ENCODE measurements at regions not wholly inside any gene's neighbourhood (a gene's known extent, or its start where the extent isn't known, plus 50 kb on each side); places are given as distances from the start of the nearest gene placed in this dataset.

GRCh38 chr20:24331939-24332338 lies 137.5 kb upstream of the SYNDIG1 start:
- 8% methylated on average over 2 of the region's 4 CpGs for WGBS (ENCODE audit: insufficient coverage, low coverage, missing lambda C conversion rate)
- H3K27me3 ChIP-seq (ENCODE audit: control insufficient read depth in 2 of 2, insufficient read depth in 2 of 2, low read length in 2 of 2): no peaks in the 10 kb centered on the region
- H3K4me2 ChIP-seq (ENCODE audit: insufficient read depth, low read length): no peak overlapping the region
- ATAC-seq: no peak
- POLR2A ChIA-PET: no interaction called here
- in situ Hi-C loops (cut with MboI): no loop called here
- intact Hi-C loops (cut with micrococcal nuclease): no loop called here
- H2AFZ ChIP-seq (ENCODE audit: low read depth, low read length): no peak overlapping the region
- no peaks in the 10 kb centered on the region for H4K20me1 ChIP-seq (replicated peaks; ENCODE audit: control insufficient read depth, insufficient read depth, low read length)
- H3K4me3 ChIP-seq: no peak overlapping the region
- H3K36me3 ChIP-seq (ENCODE audit: control insufficient read depth, insufficient read depth, low read length): no peaks in the 10 kb centered on the region
- no peaks in the 10 kb centered on the region for H3K4me1 ChIP-seq (replicated peaks in 1 of 2; ENCODE audit: control insufficient read depth in 2 of 2, insufficient read depth in 2 of 2, low read length in 2 of 2)
- H3K79me2 ChIP-seq (ENCODE audit: control insufficient read depth, insufficient read depth, low read length): no peaks in the 10 kb centered on the region
- no TSS peak for BruUV-seq (replicated peaks)
- no peak overlapping the region for H3K27ac ChIP-seq (ENCODE audit: extremely low read depth, low read depth, low read length)
- CTCF ChIA-PET (ENCODE audit: low intra/inter-chr PET ratio): no interaction called here
- no peak overlapping the region for H3K9ac ChIP-seq (ENCODE audit: insufficient read depth in 1 of 2, low read depth in 2 of 2, low read length in 2 of 2)
- H3K9me3 ChIP-seq (replicated peaks; ENCODE audit: control insufficient read depth, insufficient read depth, low read depth, low read length): no peaks in the 10 kb centered on the region
- DNase-seq (ENCODE audit: extremely low read depth in 1 of 4, low spot score in 3 of 4): no peak
- TF ChIP-seq PHF8 (IDR thresholded peaks at IDR 0.05; ENCODE audit: borderline replicate concordance, low read length) (no peak), MAZ (CRISPR knock-in tag; conservative IDR thresholded peaks at IDR 0.05 in 1 of 2, IDR thresholded peaks at IDR 0.05 in 1 of 2) (no peak), CEBPG (CRISPR knock-in tag; IDR thresholded peaks at IDR 0.05) (no peak), CEBPG (tag; conservative IDR thresholded peaks at IDR 0.05 in 1 of 2, IDR thresholded peaks at IDR 0.05 in 1 of 2) (no peak), TAF1 (IDR thresholded peaks at IDR 0.05; ENCODE audit: control insufficient read depth, extremely low read depth, insufficient read depth, low read length, severe bottlenecking) (no peak), HOXB6 (CRISPR knock-in tag; IDR thresholded peaks at IDR 0.05; ENCODE audit: borderline replicate concordance) (no peak)
- no peaks in the 10 kb centered on the region for H3K9me1 ChIP-seq (ENCODE audit: control insufficient read depth, insufficient read depth, low read length)
- no peak for FAIRE-seq

- DNase-seq (ENCODE audit: extremely low read depth in 1 of 4, low spot score in 3 of 4) (no peak), ATAC-seq (no peak), FAIRE-seq (no peak)
- H3K36me3 ChIP-seq (ENCODE audit: control insufficient read depth, insufficient read depth, low read length): no peaks in the 10 kb centered on the region
- no peaks in the 10 kb centered on the region for H3K4me1 ChIP-seq (replicated peaks in 1 of 2; ENCODE audit: control insufficient read depth in 2 of 2, insufficient read depth in 2 of 2, low read length in 2 of 2)
- ChIA-PET CTCF (ENCODE audit: low intra/inter-chr PET ratio) (no interaction called here), POLR2A (no interaction called here)
- BruUV-seq (replicated peaks): no TSS peak
- WGBS (ENCODE audit: insufficient coverage, low coverage, missing lambda C conversion rate): 0% methylated on average over 2 of the region's 2 CpGs
- intact Hi-C loops (cut with micrococcal nuclease): no loop called here
- H3K27me3 ChIP-seq (ENCODE audit: control insufficient read depth in 2 of 2, insufficient read depth in 2 of 2, low read length in 2 of 2): no peaks in the 10 kb centered on the region
- H2AFZ ChIP-seq (ENCODE audit: low read depth, low read length): no peak overlapping the region
- no peaks in the 10 kb centered on the region for H3K9me1 ChIP-seq (ENCODE audit: control insufficient read depth, insufficient read depth, low read length)
- in situ Hi-C loops (cut with MboI): no loop called here
- H3K27ac ChIP-seq (ENCODE audit: extremely low read depth, low read depth, low read length): no peak overlapping the region
- H3K9ac ChIP-seq (ENCODE audit: insufficient read depth in 1 of 2, low read depth in 2 of 2, low read length in 2 of 2): no peak overlapping the region
- no peaks in the 10 kb centered on the region for H4K20me1 ChIP-seq (replicated peaks; ENCODE audit: control insufficient read depth, insufficient read depth, low read length)
- no peaks in the 10 kb centered on the region for H3K79me2 ChIP-seq (ENCODE audit: control insufficient read depth, insufficient read depth, low read length)
- TF ChIP-seq TCF3 (CRISPR knock-in tag; IDR thresholded peaks at IDR 0.05): no peak
- no peak for TF ChIP-seq THAP7 (CRISPR knock-in tag; IDR thresholded peaks at IDR 0.05)
- TF ChIP-seq HMG20A (CRISPR knock-in tag; conservative IDR thresholded peaks at IDR 0.05): no peak
- TF ChIP-seq EHMT2 (IDR thresholded peaks at IDR 0.05): no peak
- no peak for TF ChIP-seq PYGO2 (tag; IDR thresholded peaks at IDR 0.05)
- no peak for TF ChIP-seq MEIS2 (IDR thresholded peaks at IDR 0.05; ENCODE audit: partially characterized antibody)
- no peak for TF ChIP-seq TRIM24 (IDR thresholded peaks at IDR 0.05)
- no peak for TF ChIP-seq STAG1 (CRISPR knock-in tag; IDR thresholded peaks at IDR 0.05; ENCODE audit: borderline replicate concordance)
- H3K4me2 ChIP-seq (ENCODE audit: insufficient read depth, low read length): no peak overlapping the region
- H3K4me3 ChIP-seq: no peak overlapping the region
- no peaks in the 10 kb centered on the region for H3K9me3 ChIP-seq (replicated peaks; ENCODE audit: control insufficient read depth, insufficient read depth, low read depth, low read length)
These were observed 140.5 kb upstream of the SYNDIG1 start for GRCh38 chr20:24328901-24329300.

Data from K562 (cell line).